Gastroesophageal sphincter (tissue), 3 donors: ENCODE measurements at regions not wholly inside any gene's neighbourhood (a gene's known extent, or its start where the extent isn't known, plus 50 kb on each side); places are given as distances from the start of the nearest gene placed in this dataset.

Experiments
- POLR2AphosphoS5 ChIP-seq: sonication (generic); formaldehyde crosslinking; IDR thresholded peaks from one replicate; pipeline ENCODE4 v1.6.1; 2017; ENCODE audit warnings: antibody characterized with exemption
- TF ChIP-seq, protein P1 (sequence below), 4 experiments: fragments of 200-600 bp in 2 of 4; fragments of 450-650 bp in 2 of 4; sonication (generic) in 1 of 4; IDR thresholded peaks; one replicate each; pipeline ENCODE4 v1.5.1; 2017 to 2019; ENCODE audit warnings: antibody characterized with exemption in 4 of 4, mild to moderate bottlenecking in 2 of 4, moderate library complexity in 2 of 4

DNA sequence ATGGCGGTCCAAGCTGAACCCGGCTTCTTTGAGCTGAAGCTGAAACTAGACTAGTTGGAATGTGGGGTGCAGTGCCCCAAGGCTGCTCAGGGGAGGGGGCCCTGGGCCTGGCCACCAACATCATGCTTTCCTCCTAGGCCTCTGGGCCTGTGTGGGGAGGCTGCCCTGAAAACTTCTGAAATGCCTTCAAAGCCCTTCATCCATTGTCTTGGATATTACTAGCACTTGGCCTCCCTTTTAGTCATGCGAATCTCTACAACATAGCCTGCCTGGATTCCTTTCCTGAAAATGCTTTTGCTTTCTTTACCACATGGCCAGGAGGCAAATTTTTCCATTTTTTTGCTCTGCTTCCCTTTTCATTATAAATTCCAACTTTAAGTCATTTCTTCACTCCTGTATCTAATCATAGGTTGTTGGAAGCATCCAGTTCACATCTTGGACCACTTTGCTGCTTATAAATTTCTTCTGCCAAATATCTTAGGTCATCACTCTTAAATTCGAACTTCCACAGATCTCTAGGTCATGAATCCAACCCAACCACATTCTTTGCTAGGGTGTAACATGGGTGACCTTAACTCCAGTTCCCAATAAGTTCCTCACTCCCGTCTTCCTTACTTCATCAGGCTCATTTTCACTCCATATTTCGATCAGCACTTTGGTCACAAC lies 103.4 kb downstream of the DDIT4L start:
- no peak for TF ChIP-seq POLR2AphosphoS5
- TF ChIP-seq, protein P1, sequence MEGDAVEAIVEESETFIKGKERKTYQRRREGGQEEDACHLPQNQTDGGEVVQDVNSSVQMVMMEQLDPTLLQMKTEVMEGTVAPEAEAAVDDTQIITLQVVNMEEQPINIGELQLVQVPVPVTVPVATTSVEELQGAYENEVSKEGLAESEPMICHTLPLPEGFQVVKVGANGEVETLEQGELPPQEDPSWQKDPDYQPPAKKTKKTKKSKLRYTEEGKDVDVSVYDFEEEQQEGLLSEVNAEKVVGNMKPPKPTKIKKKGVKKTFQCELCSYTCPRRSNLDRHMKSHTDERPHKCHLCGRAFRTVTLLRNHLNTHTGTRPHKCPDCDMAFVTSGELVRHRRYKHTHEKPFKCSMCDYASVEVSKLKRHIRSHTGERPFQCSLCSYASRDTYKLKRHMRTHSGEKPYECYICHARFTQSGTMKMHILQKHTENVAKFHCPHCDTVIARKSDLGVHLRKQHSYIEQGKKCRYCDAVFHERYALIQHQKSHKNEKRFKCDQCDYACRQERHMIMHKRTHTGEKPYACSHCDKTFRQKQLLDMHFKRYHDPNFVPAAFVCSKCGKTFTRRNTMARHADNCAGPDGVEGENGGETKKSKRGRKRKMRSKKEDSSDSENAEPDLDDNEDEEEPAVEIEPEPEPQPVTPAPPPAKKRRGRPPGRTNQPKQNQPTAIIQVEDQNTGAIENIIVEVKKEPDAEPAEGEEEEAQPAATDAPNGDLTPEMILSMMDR (IDR thresholded peaks at IDR 0.05), result no peak
